UCSD-AML1 (cell line): ENCODE measurements at regions not wholly inside any gene's neighbourhood (a gene's known extent, or its start where the extent isn't known, plus 50 kb on each side); places are given as distances from the start of the nearest gene placed in this dataset.

Experiments used
- DNase-seq: peaks from one replicate; lab custom pipeline; 2025; ENCODE audit not compliant: unreplicated experiment; lab: John Stamatoyannopoulos, UW

GRCh38 chr16:85549766-85550421 lies 63.2 kb upstream of the GSE1 start:
- no peak for DNase-seq

- no peak for DNase-seq
These were observed 62.7 kb upstream of the GSE1 start for GRCh38 chr16:85550422-85550864.

- DNase-seq = no peak
These were observed 61.9 kb upstream of the GSE1 start for GRCh38 chr16:85550953-85551924.

- no peak for DNase-seq
These were observed 60.1 kb upstream of the GSE1 start for GRCh38 chr16:85552980-85553435.

GRCh38 chr16:85553436-85554113 lies 59.5 kb upstream of the GSE1 start:
- DNase-seq = peak; percentile 89

GRCh38 chr16:85554114-85554888 lies 58.8 kb upstream of the GSE1 start:
- DNase-seq = peak; percentile 87

- DNase-seq = peak; percentile 81
These were observed 58.0 kb upstream of the GSE1 start for GRCh38 chr16:85554889-85555718.

GRCh38 chr16:85555719-85556455 lies 57.2 kb upstream of the GSE1 start:
- DNase-seq = no peak

GRCh38 chr16:85556456-85557082 lies 56.6 kb upstream of the GSE1 start:
- peak; percentile 75 for DNase-seq

GRCh38 chr16:85557083-85557970 lies 55.8 kb upstream of the GSE1 start:
- no peak for DNase-seq

- no peak for DNase-seq
These were observed 55.0 kb upstream of the GSE1 start for GRCh38 chr16:85557971-85558657.

GRCh38 chr16:85560932-85561247 lies 52.2 kb upstream of the GSE1 start:
- DNase-seq = no peak

GRCh38 chr16:85561248-85562092 lies 51.7 kb upstream of the GSE1 start:
- no peak for DNase-seq

- no peak for DNase-seq
These were observed 50.9 kb upstream of the GSE1 start for GRCh38 chr16:85562093-85562786.

- no peak for DNase-seq
These were observed 50.1 kb upstream of the GSE1 start for GRCh38 chr16:85563034-85563433.
